K562 (cell line): ENCODE measurements at regions not wholly inside any gene's neighbourhood (a gene's known extent, or its start where the extent isn't known, plus 50 kb on each side); places are given as distances from the start of the nearest gene placed in this dataset.

Source experiments
- ARID1B ChIP-seq: fragments of 450-650 bp; IDR thresholded peaks from 2 replicates; pipeline ENCODE4 v1.6.1; 2016; ENCODE audit warnings: antibody characterized with exemption, mild to moderate bottlenecking, inconsistent platforms
- BACH1 ChIP-seq: fragments of 200-800 bp; sonication (Bioruptor generic); IDR thresholded peaks from 2 replicates; pipeline ENCODE4 v1.6.1; 2016; ENCODE audit warnings: missing genetic modification characterization, missing compliant biosample characterization
- CTBP1 ChIP-seq: fragments of 450-650 bp; IDR thresholded peaks from 2 replicates; pipeline ENCODE4 v1.6.1; 2016; ENCODE audit warnings: borderline replicate concordance
- CXXC5 ChIP-seq: fragments of 250-450 bp; sonication (Bioruptor Pico); IDR thresholded peaks from 2 replicates; pipeline ENCODE4 v1.8.0; 2022; ENCODE audit warnings: inconsistent platforms, mild to moderate bottlenecking, moderate library complexity
- ELF2 ChIP-seq: fragments of 250-450 bp; sonication (Bioruptor Pico); IDR thresholded peaks from 2 replicates; pipeline ENCODE4 v1.5.0; 2021; ENCODE audit warnings: mild to moderate bottlenecking
- FOXM1 ChIP-seq, 2 experiments: fragments of 450-650 bp in 1 of 2; sonication (generic) in 1 of 2; formaldehyde crosslinking in 1 of 2; IDR thresholded peaks; 2 replicates each; pipeline versions ENCODE4 v1.6.1 to v1.9.0; 2017 to 2022; ENCODE audit warnings: low read depth in 2 of 2, mild to moderate bottlenecking in 2 of 2, missing genetic modification reagents in 1 of 2, moderate library complexity in 1 of 2
- HNRNPUL1 ChIP-seq: fragments of 200-400 bp; formaldehyde crosslinking; IDR thresholded peaks from 2 replicates; pipeline ENCODE4 v1.6.1; 2017; ENCODE audit warnings: low read length
- IRF9 ChIP-seq: fragments of 450-650 bp; IDR thresholded peaks from 2 replicates; pipeline ENCODE4 v1.6.1; 2016; ENCODE audit warnings: missing biosample characterization, missing genetic modification characterization
- JUND ChIP-seq, 2 experiments: IDR thresholded peaks; 2 replicates in 1 of 2; 3 replicates in 1 of 2; pipeline ENCODE4 v1.6.1; 2011; ENCODE audit warnings: borderline replicate concordance in 2 of 2, low read depth in 2 of 2, low read length in 2 of 2, improper control_type of control experiment in 1 of 2, missing biosample characterization in 1 of 2, missing genetic modification characterization in 1 of 2, missing genetic modification reagents in 1 of 2
- KLF6 ChIP-seq: fragments of 250-450 bp; sonication (Bioruptor Pico); IDR thresholded peaks from 2 replicates; pipeline ENCODE4 v1.4.0; 2020; ENCODE audit warnings: mild to moderate bottlenecking, moderate library complexity, borderline replicate concordance
- L3MBTL2 ChIP-seq: fragments of 450-650 bp; IDR thresholded peaks from 2 replicates; pipeline ENCODE4 v1.6.1; 2016; ENCODE audit warnings: mild to moderate bottlenecking, moderate library complexity
- NBN ChIP-seq: fragments of 450-650 bp; IDR thresholded peaks from 2 replicates; pipeline ENCODE4 v1.6.1; 2016; ENCODE audit warnings: low read depth, mild to moderate bottlenecking
- SMARCA4 ChIP-seq: fragments of 450-650 bp; IDR thresholded peaks from 2 replicates; pipeline ENCODE4 v1.6.1; 2016
- SP1 ChIP-seq: sonication (generic); formaldehyde crosslinking; IDR thresholded peaks from 2 replicates; pipeline ENCODE4 v1.8.1; 2022; ENCODE audit warnings: mild to moderate bottlenecking, missing genetic modification reagents
- ZNF165 ChIP-seq: fragments of 250-450 bp; sonication (Bioruptor Pico); IDR thresholded peaks from 2 replicates; pipeline ENCODE4 v1.4.0; 2020; ENCODE audit warnings: borderline replicate concordance
- ZNF239 ChIP-seq: fragments of 250-450 bp; sonication (Bioruptor Pico); IDR thresholded peaks from 2 replicates; pipeline ENCODE4 v1.4.0; 2020; ENCODE audit warnings: mild to moderate bottlenecking
- ZNF584 ChIP-seq: fragments of 200-800 bp; sonication (Bioruptor generic); IDR thresholded peaks from 2 replicates; pipeline ENCODE4 v1.6.1; 2016; ENCODE audit warnings: low read depth, mild to moderate bottlenecking, missing genetic modification characterization, missing compliant biosample characterization
- ZNF668 ChIP-seq: fragments of 250-450 bp; sonication (Bioruptor Pico); IDR thresholded peaks from 2 replicates; pipeline ENCODE4 v1.8.0; 2022; ENCODE audit warnings: mild to moderate bottlenecking, inconsistent platforms
- ZNF766 ChIP-seq: fragments of 200-800 bp; sonication (Bioruptor generic); conservative IDR thresholded peaks from 2 replicates; pipeline ENCODE4 v1.6.1; 2016; ENCODE audit warnings: missing genetic modification characterization, missing compliant biosample characterization
- TF ChIP-seq, protein P1 (sequence below): fragments of 200-800 bp; sonication (Bioruptor generic); IDR thresholded peaks from 2 replicates; pipeline ENCODE4 v1.6.1; 2017; ENCODE audit warnings: missing genetic modification characterization, missing compliant biosample characterization
- TF ChIP-seq, protein P2 (sequence below): sonication (generic); formaldehyde crosslinking; IDR thresholded peaks from 2 replicates; pipeline ENCODE4 v1.8.1; 2023; ENCODE audit warnings: mild to moderate bottlenecking, missing genetic modification reagents

- TF ChIP-seq NBN: 0 out of 2 replicates have a peak, but pooled peaks have one; percentile 16
- peak; percentile 44; the same call in 1 of the 2 replicates for TF ChIP-seq SP1 (CRISPR knock-in tag)
- peak; percentile 35; the same call in 1 of the 2 replicates for TF ChIP-seq SMARCA4
- TF ChIP-seq FOXM1 (IDR thresholded peaks at IDR 0.05; ENCODE audit: low read depth): peak; percentile 10; the same call in 1 of the 2 replicates
- no peak for TF ChIP-seq FOXM1 (CRISPR knock-in tag; IDR thresholded peaks at IDR 0.05; ENCODE audit: low read depth)
- TF ChIP-seq L3MBTL2: peak; percentile 17; the same call in 1 of the 2 replicates
- TF ChIP-seq KLF6 (CRISPR knock-in tag): no peak
- peak; percentile 44; the same call in 1 of the 2 replicates for TF ChIP-seq ZNF239 (CRISPR knock-in tag)
- TF ChIP-seq IRF9 (tag): no peak
- TF ChIP-seq ZNF766 (CRISPR knock-in tag): peak; percentile 68; the same call in 1 of the 2 replicates
- TF ChIP-seq CTBP1: peak; percentile 32; the same call in 1 of the 2 replicates
- 0 out of 2 replicates have a peak, but pooled peaks have one; percentile 7 for TF ChIP-seq CXXC5
- 0 out of 2 replicates have a peak, but pooled peaks have one; percentile 19 for TF ChIP-seq JUND (IDR thresholded peaks at IDR 0.05; ENCODE audit: borderline replicate concordance, low read depth, low read length)
- TF ChIP-seq JUND (tag; IDR thresholded peaks at IDR 0.05; ENCODE audit: borderline replicate concordance, low read depth, low read length): no peak; the same call in 2 of the 3 replicates
- TF ChIP-seq, protein P1, sequence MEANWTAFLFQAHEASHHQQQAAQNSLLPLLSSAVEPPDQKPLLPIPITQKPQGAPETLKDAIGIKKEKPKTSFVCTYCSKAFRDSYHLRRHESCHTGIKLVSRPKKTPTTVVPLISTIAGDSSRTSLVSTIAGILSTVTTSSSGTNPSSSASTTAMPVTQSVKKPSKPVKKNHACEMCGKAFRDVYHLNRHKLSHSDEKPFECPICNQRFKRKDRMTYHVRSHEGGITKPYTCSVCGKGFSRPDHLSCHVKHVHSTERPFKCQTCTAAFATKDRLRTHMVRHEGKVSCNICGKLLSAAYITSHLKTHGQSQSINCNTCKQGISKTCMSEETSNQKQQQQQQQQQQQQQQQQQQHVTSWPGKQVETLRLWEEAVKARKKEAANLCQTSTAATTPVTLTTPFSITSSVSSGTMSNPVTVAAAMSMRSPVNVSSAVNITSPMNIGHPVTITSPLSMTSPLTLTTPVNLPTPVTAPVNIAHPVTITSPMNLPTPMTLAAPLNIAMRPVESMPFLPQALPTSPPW: peak; percentile 38; the same call in 1 of the 2 replicates
- peak; percentile 50; the same call in 1 of the 2 replicates for TF ChIP-seq BACH1 (tag)
- 0 out of 2 replicates have a peak, but pooled peaks have one; percentile 63 for TF ChIP-seq ZNF165 (CRISPR knock-in tag)
- 0 out of 2 replicates have a peak, but pooled peaks have one; percentile 25 for TF ChIP-seq ZNF584
- TF ChIP-seq HNRNPUL1: no peak
- TF ChIP-seq ARID1B: peak; percentile 44
- TF ChIP-seq ELF2 (CRISPR knock-in tag): 0 out of 2 replicates have a peak, but pooled peaks have one; percentile 28
- TF ChIP-seq, protein P2, sequence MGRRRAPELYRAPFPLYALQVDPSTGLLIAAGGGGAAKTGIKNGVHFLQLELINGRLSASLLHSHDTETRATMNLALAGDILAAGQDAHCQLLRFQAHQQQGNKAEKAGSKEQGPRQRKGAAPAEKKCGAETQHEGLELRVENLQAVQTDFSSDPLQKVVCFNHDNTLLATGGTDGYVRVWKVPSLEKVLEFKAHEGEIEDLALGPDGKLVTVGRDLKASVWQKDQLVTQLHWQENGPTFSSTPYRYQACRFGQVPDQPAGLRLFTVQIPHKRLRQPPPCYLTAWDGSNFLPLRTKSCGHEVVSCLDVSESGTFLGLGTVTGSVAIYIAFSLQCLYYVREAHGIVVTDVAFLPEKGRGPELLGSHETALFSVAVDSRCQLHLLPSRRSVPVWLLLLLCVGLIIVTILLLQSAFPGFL: no peak
- TF ChIP-seq ZNF668 (CRISPR knock-in tag): peak; percentile 59; the same call in 1 of the 2 replicates
Measured at GRCh38 chr7:106721816-106722785, 61.1 kb upstream of the CCDC71L start (continued).
